Muscle of leg (tissue), 3 donors: ENCODE measurements at regions not wholly inside any gene's neighbourhood (a gene's known extent, or its start where the extent isn't known, plus 50 kb on each side); places are given as distances from the start of the nearest gene placed in this dataset.
A peak's percentile ranks its signal among the peaks of the same experiment; 100 is the strongest.
"Not testable (repeated sequence)": the region's sequence is repeated elsewhere in the genome, so short reads cannot be mapped to it uniquely, and the experiment has no call there.

Experiments
- DNase-seq: peaks from one replicate; pipeline ENCODE4 v3.0.0; 2013
- H3K27ac ChIP-seq: one replicate; pipeline ENCODE4 v1.5.1; 2013; ENCODE audit warnings: mild to moderate bottlenecking, low read length, control low read depth
- H3K27me3 ChIP-seq: one replicate; pipeline ENCODE4 v1.6.1; 2013; ENCODE audit warnings: low read length; ENCODE audit not compliant: control insufficient read depth, insufficient read depth
- H3K36me3 ChIP-seq: one replicate; pipeline ENCODE4 v1.6.1; 2013; ENCODE audit warnings: low read length; ENCODE audit not compliant: control insufficient read depth, insufficient read depth
- H3K4me1 ChIP-seq: one replicate; pipeline ENCODE4 v1.6.1; 2013; ENCODE audit warnings: low read length; ENCODE audit not compliant: control insufficient read depth, insufficient read depth
- H3K4me3 ChIP-seq: one replicate; pipeline ENCODE4 v1.5.1; 2013; ENCODE audit warnings: low read length, control low read depth
- H3K9me3 ChIP-seq: replicated peaks from 2 replicates; pipeline ENCODE4 v1.6.1; 2013; ENCODE audit warnings: low read depth, low read length; ENCODE audit not compliant: control insufficient read depth
- WGBS: methylation state at CpG from one replicate; pipeline ENCODE4 v1.1.5; 2013; ENCODE audit warnings: missing lambda C conversion rate; ENCODE audit not compliant: insufficient coverage; 5-methylcytosine and 5-hydroxymethylcytosine counted together

DNA sequence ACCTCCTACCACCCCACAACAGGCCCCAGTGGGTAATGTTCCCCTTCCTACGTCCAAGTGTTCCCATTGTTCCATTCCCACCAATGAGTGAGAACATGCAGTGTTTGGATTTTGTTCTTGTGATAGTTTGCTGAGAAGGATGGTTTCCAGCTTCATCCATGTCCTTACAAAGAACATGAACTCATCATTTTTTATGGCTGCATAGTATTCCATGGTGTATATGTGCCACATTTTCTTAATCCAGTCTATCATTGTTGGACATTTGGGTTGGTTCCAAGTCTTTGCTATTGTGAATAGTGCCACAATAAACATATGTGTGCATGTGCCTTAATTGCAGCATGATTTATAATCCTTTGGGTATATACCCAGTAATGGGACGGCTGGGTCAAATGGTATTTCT, 81.6 kb downstream of the P2RY10 start:
- no CpG with 5 or more reads among the region's 2 CpGs for WGBS
- DNase-seq, H3K9me3 ChIP-seq, H3K27me3 ChIP-seq, H3K4me3 ChIP-seq, H3K27ac ChIP-seq, H3K36me3 ChIP-seq, H3K4me1 ChIP-seq: not testable (repeated sequence)

DNA sequence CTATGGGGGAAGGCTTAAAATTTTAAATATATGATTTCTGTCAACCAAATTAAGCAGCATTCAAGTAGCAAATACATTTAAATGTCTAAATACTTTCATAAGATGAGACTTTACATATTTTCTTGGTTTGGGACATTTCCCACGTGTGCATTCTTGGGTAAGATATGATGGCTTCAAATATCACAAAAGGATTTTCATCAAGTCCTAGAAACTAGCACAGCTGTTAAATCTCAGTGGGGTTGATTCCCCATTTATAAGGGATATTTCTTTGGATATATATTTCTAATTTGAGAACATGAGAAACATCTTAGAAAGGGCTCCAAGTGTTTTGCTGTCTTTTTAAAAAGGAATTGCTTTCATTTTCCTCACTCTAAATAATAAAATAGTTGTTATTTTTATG, 90.2 kb downstream of the P2RY10 start:
- Histone ChIP-seq H3K4me1 (no peaks in the 10 kb centered on the region), H3K27ac (peak overlapping the region; percentile 81), H3K36me3 (no peaks in the 10 kb centered on the region), H3K9me3 (no peaks in the 10 kb centered on the region), H3K27me3 (no peaks in the 10 kb centered on the region), H3K4me3 (no peak overlapping the region)
- peak; percentile 90 for DNase-seq
- WGBS, result no CpG with 5 or more reads among the region's 1 CpG

DNA sequence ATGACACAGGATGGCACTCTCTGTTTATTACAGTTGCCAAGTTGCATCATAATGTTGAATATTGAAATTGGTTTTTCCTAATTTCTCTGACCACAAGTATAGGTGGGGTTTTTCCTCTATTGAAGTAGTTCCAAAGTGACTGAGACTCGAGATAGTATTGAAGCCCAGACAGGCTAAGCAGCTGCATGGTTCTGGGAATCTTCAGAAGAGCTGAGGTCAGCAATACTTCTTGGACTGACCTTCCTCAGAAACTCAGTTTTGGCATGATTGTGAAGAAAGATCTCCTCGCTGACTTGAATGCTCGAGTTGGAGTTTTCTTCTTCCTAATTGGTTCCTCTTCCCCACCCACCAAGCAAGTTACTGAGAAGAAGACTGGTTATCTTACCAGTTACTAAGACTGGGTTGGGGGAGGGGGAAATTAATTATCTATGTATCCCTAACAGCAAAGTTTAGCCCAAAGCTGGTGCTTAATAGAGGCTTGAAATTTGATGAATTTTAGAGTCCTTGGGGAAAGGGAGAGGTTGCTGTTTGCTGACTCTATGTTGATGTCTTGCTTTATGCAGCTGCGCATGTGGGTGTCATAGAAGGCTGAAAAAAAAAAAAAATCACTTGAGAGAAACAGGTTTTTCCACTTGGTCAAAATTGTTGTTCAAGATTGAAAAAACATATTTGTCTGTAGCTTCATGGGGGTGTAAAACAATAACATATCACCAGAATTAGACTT, 91.1 kb downstream of the P2RY10 start:
- peak overlapping the region; percentile 81 for H3K27ac ChIP-seq
- H3K4me1 ChIP-seq, result no peaks in the 10 kb centered on the region
- H3K9me3 ChIP-seq, result no peaks in the 10 kb centered on the region
- H3K27me3 ChIP-seq, result no peaks in the 10 kb centered on the region
- DNase-seq, result peak; percentile 92
- WGBS, result no CpG with 5 or more reads among the region's 4 CpGs
- H3K36me3 ChIP-seq, result no peaks in the 10 kb centered on the region
- no peak overlapping the region for H3K4me3 ChIP-seq

DNA sequence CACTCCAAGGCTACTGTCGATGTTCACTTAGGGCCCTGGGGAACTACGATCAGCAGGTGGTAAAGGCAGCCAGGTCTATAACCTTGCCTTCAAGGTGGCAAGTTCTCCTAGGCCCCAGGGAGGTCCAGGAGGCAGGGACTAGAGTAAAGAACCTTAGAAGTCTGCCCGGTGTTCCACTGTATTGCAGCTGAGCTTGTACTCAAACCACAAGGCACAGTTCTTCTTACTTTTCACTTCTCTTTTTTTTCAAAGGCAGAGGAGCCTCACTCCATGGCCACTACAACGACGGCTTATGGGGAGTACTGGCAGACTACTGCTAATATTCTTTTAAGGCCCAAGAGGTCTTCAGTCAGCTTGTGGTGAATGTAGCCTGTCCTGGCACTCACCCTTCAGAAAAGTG, 78.8 kb upstream of the GPR174 start:
- H3K36me3 ChIP-seq, result no peaks in the 10 kb centered on the region
- no peak overlapping the region for H3K4me3 ChIP-seq
- H3K4me1 ChIP-seq, result no peaks in the 10 kb centered on the region
- no peak overlapping the region for H3K27ac ChIP-seq
- DNase-seq, result no peak
- WGBS, result 73% methylated on average over 3 of the region's 5 CpGs
- peaks cover 3% of the 10 kb centered on the region for H3K9me3 ChIP-seq
- no peaks in the 10 kb centered on the region for H3K27me3 ChIP-seq

DNA sequence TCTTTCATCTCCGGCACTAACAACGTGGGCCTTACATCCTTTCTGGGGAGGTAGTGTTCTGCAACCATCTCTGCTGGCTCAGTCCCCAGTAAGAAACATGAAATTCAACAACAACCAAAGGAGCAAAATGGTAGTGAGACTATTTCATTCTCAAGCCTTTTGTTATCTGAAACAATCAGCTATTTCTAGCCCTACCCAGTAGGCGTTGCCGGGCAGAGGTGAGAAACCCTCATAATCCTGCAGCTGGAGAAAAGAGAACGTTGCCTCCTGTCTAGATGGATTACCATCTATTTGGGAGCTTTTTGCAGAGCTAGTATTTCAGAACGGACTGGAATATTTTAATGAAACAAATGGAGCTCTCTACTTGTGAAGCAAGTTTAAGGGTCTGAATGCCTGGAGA, 66.4 kb upstream of the GPR174 start:
- 18% methylated on average over 1 of the region's 6 CpGs for WGBS
- no peak overlapping the region for H3K4me3 ChIP-seq
- H3K4me1 ChIP-seq, result no peaks in the 10 kb centered on the region
- H3K36me3 ChIP-seq, result no peaks in the 10 kb centered on the region
- H3K27ac ChIP-seq, result no peak overlapping the region
- no peaks in the 10 kb centered on the region for H3K27me3 ChIP-seq
- H3K9me3 ChIP-seq, result no peaks in the 10 kb centered on the region
- no peak for DNase-seq

DNA sequence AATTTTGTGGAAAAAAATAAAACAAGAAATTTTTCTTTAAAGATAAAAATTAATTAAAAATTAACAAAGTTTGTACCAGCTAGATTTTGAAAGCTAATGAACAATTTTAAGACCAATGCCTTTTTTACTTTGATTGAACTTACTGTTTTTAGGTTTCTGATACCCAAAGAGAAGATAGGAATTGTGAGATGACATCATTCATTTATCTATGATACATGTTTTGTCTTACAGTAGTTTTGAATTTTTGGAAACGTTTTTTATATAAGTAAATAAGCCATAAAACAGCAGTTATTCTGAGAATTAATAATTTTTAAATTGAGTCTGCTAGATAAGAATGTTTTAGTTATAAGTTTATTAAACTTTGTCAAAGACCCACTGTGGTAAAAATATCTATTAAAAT, 65.0 kb upstream of the GPR174 start:
- Histone ChIP-seq H3K9me3 (no peaks in the 10 kb centered on the region), H3K4me3 (no peak overlapping the region), H3K4me1 (no peaks in the 10 kb centered on the region), H3K36me3 (no peaks in the 10 kb centered on the region), H3K27ac (no peak overlapping the region), H3K27me3 (no peaks in the 10 kb centered on the region)
- no CpG with 5 or more reads among the region's 1 CpG for WGBS
- DNase-seq, result no peak

DNA sequence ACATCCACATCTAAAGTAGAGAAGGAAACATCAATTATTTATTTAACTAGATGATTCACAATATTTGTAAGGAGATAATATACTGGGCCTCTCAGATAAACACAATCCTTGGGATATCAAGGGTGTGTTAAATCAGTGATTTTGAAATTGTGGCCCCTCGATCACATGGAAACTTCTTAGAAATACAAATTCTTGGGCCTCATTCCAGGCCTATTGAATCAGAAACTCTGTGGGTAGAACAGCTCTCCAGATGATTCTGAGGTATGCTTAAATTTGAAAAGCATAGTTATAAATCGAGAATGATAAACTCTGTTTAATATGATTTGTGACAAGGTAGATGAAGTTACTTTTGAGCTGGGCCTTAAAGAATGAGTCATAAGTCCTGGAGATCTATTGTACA, 64.3 kb upstream of the GPR174 start:
- DNase-seq, result peak; percentile 40
- Histone ChIP-seq H3K4me1 (no peaks in the 10 kb centered on the region), H3K4me3 (no peak overlapping the region), H3K27me3 (no peaks in the 10 kb centered on the region), H3K27ac (no peak overlapping the region), H3K36me3 (no peaks in the 10 kb centered on the region), H3K9me3 (no peaks in the 10 kb centered on the region)
- no CpG with 5 or more reads among the region's 2 CpGs for WGBS

DNA sequence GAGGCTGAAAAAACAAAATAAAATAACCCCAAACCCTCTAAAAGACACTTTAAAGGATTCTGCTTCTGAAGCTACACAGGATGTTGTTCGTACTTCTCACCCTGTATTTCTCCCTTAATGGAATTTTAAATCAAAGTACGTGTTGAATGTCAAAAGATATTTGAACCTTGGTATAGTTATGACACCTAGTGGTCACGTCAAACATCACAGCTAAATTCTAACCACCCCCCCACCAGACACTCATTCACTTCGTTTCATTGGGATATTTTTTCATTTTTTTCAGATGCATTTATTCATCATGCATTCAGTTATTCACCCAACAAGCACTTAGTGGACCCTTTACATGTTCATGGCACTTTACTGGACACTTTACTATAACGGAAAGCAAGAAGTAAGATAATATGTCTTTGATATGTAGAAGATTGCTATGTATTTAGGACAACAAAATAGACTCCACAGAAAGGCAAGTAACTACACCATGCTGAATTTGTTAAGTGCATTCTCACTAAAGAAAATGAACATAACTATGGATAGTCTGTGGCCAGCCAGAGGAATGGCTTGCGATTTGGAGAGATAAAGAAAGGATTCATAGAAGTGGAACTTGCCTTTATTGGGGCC, 62.5 kb upstream of the GPR174 start:
- Histone ChIP-seq H3K36me3 (no peaks in the 10 kb centered on the region), H3K27me3 (no peaks in the 10 kb centered on the region), H3K4me3 (no peak overlapping the region), H3K27ac (peak overlapping the region; percentile 35), H3K9me3 (no peaks in the 10 kb centered on the region), H3K4me1 (no peaks in the 10 kb centered on the region)
- WGBS, result 0% methylated on average over 1 of the region's 6 CpGs
- DNase-seq, result peak; percentile 80

DNA sequence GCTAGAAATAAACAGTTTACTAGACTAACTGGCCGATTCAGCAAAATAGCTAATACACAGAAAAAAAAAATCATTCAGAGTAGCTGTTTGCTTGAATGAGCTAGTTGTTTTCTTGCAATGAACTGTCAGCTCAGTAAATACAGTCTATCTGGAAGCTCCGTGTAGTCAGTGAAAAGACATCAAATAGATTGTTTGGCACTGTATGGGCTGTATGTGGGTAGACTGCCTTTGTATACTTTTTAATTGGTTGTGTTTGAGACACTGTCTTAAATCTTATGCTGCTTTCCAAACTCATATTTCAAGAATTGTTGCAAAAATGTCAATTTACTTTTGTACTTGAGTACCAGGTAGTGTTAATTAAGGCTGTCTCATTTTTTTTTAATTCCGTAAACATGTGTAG, 61.6 kb upstream of the GPR174 start:
- Histone ChIP-seq H3K27ac (no peak overlapping the region), H3K27me3 (no peaks in the 10 kb centered on the region), H3K9me3 (no peaks in the 10 kb centered on the region), H3K4me3 (no peak overlapping the region), H3K36me3 (no peaks in the 10 kb centered on the region), H3K4me1 (no peaks in the 10 kb centered on the region)
- no CpG with 5 or more reads among the region's 3 CpGs for WGBS
- DNase-seq, result no peak

DNA sequence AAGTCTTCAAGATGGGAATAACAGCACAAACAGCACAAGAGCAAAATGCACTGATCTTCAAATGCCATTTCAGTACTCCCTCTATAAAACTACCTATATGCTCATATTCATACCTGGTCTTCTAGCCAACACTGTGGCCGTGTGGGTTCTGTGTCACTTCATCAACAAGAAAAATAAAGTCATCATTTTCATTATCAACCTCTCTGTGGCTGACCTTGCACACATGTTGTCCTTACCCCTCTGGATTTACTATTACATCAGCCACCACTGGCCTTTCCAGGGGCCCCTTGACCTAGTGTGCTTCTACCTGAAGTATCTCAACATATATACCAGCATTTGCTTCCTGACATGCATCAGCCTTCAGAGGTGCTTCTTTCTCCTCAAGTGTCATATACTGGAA, 59.6 kb upstream of the GPR174 start:
- DNase-seq, result no peak

More for the DNA sequence above, 59.6 kb upstream of the GPR174 start:
- no peak overlapping the region for H3K4me3 ChIP-seq
- H3K9me3 ChIP-seq, result no peaks in the 10 kb centered on the region
- WGBS, result 100% methylated on average over 1 of the region's 1 CpG
- H3K36me3 ChIP-seq, result no peaks in the 10 kb centered on the region
- no peaks in the 10 kb centered on the region for H3K27me3 ChIP-seq
- H3K4me1 ChIP-seq, result no peaks in the 10 kb centered on the region
- no peak overlapping the region for H3K27ac ChIP-seq
